ENCODE measurements at regions not wholly inside any gene's neighbourhood (a gene's known extent, or its start where the extent isn't known, plus 50 kb on each side); places are given as distances from the start of the nearest gene placed in this dataset.

DNA sequence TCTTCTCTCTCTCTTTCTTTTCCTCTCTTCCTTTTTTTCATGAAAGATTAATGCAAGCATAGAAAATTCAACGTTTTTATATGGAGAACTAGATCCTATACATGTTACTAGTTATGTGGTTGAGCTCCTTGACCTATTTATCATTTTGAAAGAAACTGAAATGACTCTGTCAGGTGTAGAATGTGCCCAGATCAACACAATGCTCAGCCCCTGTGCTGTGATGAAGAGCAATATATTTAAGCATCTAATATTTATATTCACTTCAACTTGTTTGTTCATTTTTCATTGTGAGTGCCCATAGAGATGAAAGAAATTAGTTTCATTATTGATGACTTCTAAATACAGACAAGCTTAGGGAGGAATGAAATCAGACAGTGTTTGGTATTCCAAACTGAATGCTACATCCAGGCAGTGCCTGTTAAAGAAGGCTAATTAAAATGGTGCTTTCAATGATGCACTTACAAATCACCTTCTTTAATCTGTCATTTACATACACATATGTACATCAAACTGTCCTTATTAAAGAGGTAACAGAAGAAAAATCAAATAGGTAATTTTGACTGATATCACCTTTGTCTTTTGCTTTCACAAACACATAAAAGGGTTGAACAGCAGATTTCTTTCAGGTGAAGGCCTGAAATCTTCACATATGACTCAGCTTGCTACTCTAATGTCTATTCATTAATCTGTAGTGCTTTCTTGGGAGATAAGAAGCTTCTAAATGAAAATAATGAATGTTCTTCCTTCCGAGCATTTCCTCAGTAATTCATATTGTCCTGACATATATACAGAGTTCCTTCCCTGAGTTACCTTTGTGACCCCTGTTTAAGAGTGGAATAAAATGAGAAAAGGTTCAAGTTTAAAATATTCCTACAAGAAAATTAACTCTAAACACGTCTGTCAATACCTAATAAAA is 915.9 kb downstream of the PDHA2 start:
- in situ Hi-C loops (cut with MboI), result no loop called here
- TF ChIP-seq RFX5 (IDR thresholded peaks at IDR 0.05; ENCODE audit: low read depth, low read length) (no peak), IRF4 (IDR thresholded peaks at IDR 0.05; ENCODE audit: low read depth, low read length) (no peak), CTCF (IDR thresholded peaks at IDR 0.05 in 2 of 3, conservative IDR thresholded peaks at IDR 0.05 in 1 of 3; ENCODE audit: control insufficient read depth in 2 of 3, extremely low read depth in 1 of 3, insufficient read depth in 1 of 3, low read depth in 3 of 3, low read length in 3 of 3) (no peak), ASH2L (IDR thresholded peaks at IDR 0.05; ENCODE audit: borderline replicate concordance, low read depth) (no peak), SMARCA5 (IDR thresholded peaks at IDR 0.05) (no peak), CBX5 (IDR thresholded peaks at IDR 0.05; ENCODE audit: low read depth) (no peak), YBX1 (IDR thresholded peaks at IDR 0.05) (no peak), RUNX3 (IDR thresholded peaks at IDR 0.05; ENCODE audit: low read length) (no peak), EGR1 (IDR thresholded peaks at IDR 0.05; ENCODE audit: borderline replicate concordance in 1 of 2, low read depth in 2 of 2, low read length in 2 of 2) (no peak), IKZF2 (IDR thresholded peaks at IDR 0.05) (no peak), NR2C2 (IDR thresholded peaks at IDR 0.05; ENCODE audit: borderline replicate concordance, control insufficient read depth, insufficient read length, low read depth) (no peak), STAT1 (conservative IDR thresholded peaks at IDR 0.05) (no peak), MYC (IDR thresholded peaks at IDR 0.05; ENCODE audit: insufficient read depth, insufficient read length, insufficient replicate concordance, low read length, severe bottlenecking) (no peak), NBN (IDR thresholded peaks at IDR 0.05) (no peak)
- TF ChIP-seq, protein P1, sequence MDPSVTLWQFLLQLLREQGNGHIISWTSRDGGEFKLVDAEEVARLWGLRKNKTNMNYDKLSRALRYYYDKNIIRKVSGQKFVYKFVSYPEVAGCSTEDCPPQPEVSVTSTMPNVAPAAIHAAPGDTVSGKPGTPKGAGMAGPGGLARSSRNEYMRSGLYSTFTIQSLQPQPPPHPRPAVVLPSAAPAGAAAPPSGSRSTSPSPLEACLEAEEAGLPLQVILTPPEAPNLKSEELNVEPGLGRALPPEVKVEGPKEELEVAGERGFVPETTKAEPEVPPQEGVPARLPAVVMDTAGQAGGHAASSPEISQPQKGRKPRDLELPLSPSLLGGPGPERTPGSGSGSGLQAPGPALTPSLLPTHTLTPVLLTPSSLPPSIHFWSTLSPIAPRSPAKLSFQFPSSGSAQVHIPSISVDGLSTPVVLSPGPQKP (IDR thresholded peaks at IDR 0.05; ENCODE audit: low read depth, low read length), result no peak
- TF ChIP-seq, protein P2, sequence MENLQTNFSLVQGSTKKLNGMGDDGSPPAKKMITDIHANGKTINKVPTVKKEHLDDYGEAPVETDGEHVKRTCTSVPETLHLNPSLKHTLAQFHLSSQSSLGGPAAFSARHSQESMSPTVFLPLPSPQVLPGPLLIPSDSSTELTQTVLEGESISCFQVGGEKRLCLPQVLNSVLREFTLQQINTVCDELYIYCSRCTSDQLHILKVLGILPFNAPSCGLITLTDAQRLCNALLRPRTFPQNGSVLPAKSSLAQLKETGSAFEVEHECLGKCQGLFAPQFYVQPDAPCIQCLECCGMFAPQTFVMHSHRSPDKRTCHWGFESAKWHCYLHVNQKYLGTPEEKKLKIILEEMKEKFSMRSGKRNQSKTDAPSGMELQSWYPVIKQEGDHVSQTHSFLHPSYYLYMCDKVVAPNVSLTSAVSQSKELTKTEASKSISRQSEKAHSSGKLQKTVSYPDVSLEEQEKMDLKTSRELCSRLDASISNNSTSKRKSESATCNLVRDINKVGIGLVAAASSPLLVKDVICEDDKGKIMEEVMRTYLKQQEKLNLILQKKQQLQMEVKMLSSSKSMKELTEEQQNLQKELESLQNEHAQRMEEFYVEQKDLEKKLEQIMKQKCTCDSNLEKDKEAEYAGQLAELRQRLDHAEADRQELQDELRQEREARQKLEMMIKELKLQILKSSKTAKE (IDR thresholded peaks at IDR 0.05; ENCODE audit: low read depth, poor library complexity, severe bottlenecking), result no peak
- TF ChIP-seq, protein P3, sequence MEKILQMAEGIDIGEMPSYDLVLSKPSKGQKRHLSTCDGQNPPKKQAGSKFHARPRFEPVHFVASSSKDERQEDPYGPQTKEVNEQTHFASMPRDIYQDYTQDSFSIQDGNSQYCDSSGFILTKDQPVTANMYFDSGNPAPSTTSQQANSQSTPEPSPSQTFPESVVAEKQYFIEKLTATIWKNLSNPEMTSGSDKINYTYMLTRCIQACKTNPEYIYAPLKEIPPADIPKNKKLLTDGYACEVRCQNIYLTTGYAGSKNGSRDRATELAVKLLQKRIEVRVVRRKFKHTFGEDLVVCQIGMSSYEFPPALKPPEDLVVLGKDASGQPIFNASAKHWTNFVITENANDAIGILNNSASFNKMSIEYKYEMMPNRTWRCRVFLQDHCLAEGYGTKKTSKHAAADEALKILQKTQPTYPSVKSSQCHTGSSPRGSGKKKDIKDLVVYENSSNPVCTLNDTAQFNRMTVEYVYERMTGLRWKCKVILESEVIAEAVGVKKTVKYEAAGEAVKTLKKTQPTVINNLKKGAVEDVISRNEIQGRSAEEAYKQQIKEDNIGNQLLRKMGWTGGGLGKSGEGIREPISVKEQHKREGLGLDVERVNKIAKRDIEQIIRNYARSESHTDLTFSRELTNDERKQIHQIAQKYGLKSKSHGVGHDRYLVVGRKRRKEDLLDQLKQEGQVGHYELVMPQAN (conservative IDR thresholded peaks at IDR 0.05), result no peak

More for the DNA sequence above, 915.9 kb downstream of the PDHA2 start:
- Histone ChIP-seq H3K36me3 (ENCODE audit: control insufficient read depth in 2 of 2, insufficient read depth in 2 of 2, low read length in 1 of 2) (no peaks in the 10 kb centered on the region), H3K4me1 (ENCODE audit: control insufficient read depth, insufficient read depth, low read length) (no peaks in the 10 kb centered on the region), H3K4me3 (no peak overlapping the region), H3K79me2 (ENCODE audit: control insufficient read depth, insufficient read depth, low read length) (no peaks in the 10 kb centered on the region), H3K4me2 (ENCODE audit: control insufficient read depth, insufficient read depth) (no peak overlapping the region), H3K9me3 (replicated peaks; ENCODE audit: control insufficient read depth, insufficient read depth, low read length) (no peaks in the 10 kb centered on the region), H3K27me3 (replicated peaks in 1 of 2; ENCODE audit: control insufficient read depth in 2 of 2, insufficient read depth in 2 of 2, low read length in 1 of 2) (no peaks in the 10 kb centered on the region), H4K20me1 (ENCODE audit: control insufficient read depth, insufficient read depth) (no peaks in the 10 kb centered on the region), H2AFZ (ENCODE audit: control insufficient read depth, low read depth, low read length) (no peak overlapping the region), H3K27ac (ENCODE audit: control insufficient read depth, insufficient read depth) (no peak overlapping the region), H3K9ac (ENCODE audit: control insufficient read depth, insufficient read depth, low read length) (no peak overlapping the region)
- no peak for DNase-seq (ENCODE audit: low read depth, low spot score)
- SMC1A ChIA-PET (ENCODE audit: uncharacterized antibody, unreplicated experiment), result interaction anchor here (2.4 kb wide), 1 partner anchor 10 kb away, joined by 7 read pairs; no protein-coding TSS in a partner anchor
- ATAC-seq, result no peak
- RAD21 ChIA-PET (ENCODE audit: unreplicated experiment), result no interaction called here
- POLR2A ChIA-PET, result no interaction called here
- no peak for FAIRE-seq
- intact Hi-C loops (cut with micrococcal nuclease; ENCODE audit: unreplicated experiment), result no loop called here
- CTCF ChIA-PET, result interaction anchor here (0.6 kb wide), 1 partner anchor 10 kb away, joined by 4 read pairs; no protein-coding TSS in a partner anchor
- WGBS (ENCODE audit: insufficient coverage, insufficient replicate concordance, low lambda C conversion rate, missing lambda C conversion rate), result 4% methylated on average over 3 of the region's 3 CpGs
- BruUV-seq (replicated peaks), result no TSS peak

All from GM12878 (cell line).